ENCODE measurements at regions not wholly inside any gene's neighbourhood (a gene's known extent, or its start where the extent isn't known, plus 50 kb on each side); places are given as distances from the start of the nearest gene placed in this dataset.
"Not testable (repeated sequence)": the region's sequence is repeated elsewhere in the genome, so short reads cannot be mapped to it uniquely, and the experiment has no call there.

DNA sequence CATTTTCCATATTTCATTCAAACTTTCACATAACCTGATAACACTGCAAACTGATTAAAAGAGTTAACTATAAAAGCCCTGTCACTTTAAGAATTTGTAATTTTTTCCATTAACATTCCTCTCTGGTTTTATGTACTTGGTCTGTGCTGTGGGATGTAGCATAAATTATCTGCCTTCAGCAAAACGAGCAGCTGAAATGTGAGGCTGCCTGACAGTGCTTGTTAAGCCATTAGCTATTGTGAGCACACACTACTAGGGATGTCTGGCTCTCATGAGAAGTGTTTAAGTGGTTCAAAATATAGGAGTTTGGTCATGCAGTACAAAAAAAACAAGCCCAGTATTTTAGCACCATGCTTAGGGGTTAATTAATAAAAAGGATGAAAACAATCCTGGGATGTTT lies 63.0 kb downstream of the HOXA1 start:
- DNase-seq (no peak), ATAC-seq (no peak)
- Mint-ChIP-seq H3K4me3 (no peak overlapping the region), H3K27ac (no peak overlapping the region), H3K27me3 (ENCODE audit: low read depth) (no peaks in the 10 kb centered on the region), H3K9me3 (ENCODE audit: insufficient read depth) (no peaks in the 10 kb centered on the region), H3K36me3 (ENCODE audit: low read depth) (peaks cover 9% of the 10 kb centered on the region), H3K4me1 (ENCODE audit: low read depth) (peaks cover 16% of the 10 kb centered on the region)
- CTCF ChIA-PET = no interaction called here
- POLR2A ChIA-PET = no interaction called here

DNA sequence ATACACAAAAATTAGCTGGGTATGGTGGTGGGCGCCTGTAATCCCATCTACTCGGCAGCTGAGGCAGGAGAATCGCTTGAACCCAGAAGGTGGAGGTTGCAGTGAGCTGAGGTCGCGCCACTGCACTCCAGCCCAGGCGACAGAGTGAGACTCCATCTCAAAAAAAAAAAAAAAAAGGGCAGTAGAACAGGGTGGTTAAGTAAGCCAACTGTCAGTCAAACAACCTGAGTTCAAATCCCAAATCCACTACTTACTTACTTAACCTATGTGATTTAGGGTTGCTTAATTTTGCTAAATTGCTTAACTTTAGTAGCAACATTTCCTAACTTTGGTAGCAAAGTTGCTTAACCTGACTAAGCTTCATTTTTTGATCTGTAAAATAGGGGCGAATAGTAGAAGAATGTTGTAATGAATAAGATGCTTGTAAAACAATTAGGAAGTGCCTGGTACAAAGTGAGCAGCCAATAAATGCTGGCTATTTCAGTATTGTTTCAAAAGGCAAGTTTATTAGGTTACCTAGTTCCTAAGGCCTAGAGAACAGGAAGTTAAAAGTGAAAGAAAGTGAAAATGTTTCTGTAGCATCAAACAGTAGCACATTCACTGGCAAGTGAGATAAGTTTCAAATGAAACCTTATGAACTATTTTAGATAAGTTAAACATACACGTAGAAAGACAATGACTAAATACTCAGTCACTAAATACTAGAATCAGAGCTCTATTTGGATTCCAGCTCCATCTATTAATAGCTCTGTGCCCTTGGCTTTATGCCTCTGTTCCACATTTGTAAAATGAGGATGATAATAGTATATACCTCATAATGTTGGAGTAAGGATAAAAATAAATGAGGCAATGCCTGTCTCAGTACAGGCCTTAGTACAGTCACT lies 64.3 kb downstream of the HOXA1 start:
- ATAC-seq (peak; percentile 82), DNase-seq (no peak)
- no peaks in the 10 kb centered on the region for H3K9me3 Mint-ChIP-seq (ENCODE audit: insufficient read depth)
- H3K36me3 Mint-ChIP-seq (ENCODE audit: low read depth) = peaks cover 9% of the 10 kb centered on the region
- POLR2A ChIA-PET = no interaction called here
- CTCF ChIA-PET = interaction anchor here (0.7 kb wide), 1 partner anchor 42 kb away, joined by 3 read pairs; no protein-coding TSS in a partner anchor
- peak overlapping the region; percentile 2 for H3K4me3 Mint-ChIP-seq
- peaks cover 16% of the 10 kb centered on the region for H3K4me1 Mint-ChIP-seq (ENCODE audit: low read depth)
- peak overlapping the region; percentile 76 for H3K27ac Mint-ChIP-seq
- no peaks in the 10 kb centered on the region for H3K27me3 Mint-ChIP-seq (ENCODE audit: low read depth)

DNA sequence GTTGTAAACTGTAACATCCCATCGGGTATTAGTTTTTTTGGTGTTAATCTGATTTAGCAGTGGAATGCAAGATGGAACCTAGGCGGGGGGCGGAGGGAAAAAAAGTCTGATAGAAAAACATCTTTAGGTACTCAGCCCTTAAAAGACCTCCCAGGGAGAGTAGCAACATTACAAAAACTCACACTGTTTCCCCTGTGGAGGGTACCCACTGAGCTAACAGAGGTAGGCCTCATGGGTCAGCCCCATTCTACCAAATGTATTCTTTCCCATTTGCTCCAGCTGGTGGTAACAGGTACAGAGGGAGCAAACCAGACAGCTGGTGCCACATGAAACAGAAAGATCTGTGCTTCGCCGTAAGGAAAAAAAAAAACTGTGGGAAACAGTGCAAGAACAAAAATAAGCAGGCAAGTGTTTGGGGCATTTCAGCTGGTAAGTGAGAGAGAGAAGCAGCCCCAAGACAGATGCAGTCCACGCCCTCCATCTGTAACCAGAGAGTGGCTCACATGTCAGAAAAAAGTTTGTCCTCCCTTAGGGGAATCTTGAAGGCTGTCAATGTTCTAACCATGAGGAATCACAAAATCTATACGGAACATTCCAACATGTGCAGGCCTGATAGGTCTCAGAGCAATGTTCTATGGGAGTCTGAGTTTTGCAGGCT lies 65.3 kb downstream of the HOXA1 start:
- ATAC-seq = no peak
- Mint-ChIP-seq H3K4me3 (no peak overlapping the region), H3K4me1 (ENCODE audit: low read depth) (peaks cover 16% of the 10 kb centered on the region), H3K27me3 (ENCODE audit: low read depth) (no peaks in the 10 kb centered on the region), H3K27ac (no peak overlapping the region), H3K9me3 (ENCODE audit: insufficient read depth) (no peaks in the 10 kb centered on the region), H3K36me3 (ENCODE audit: low read depth) (peaks cover 9% of the 10 kb centered on the region)
- no peak for DNase-seq
- CTCF ChIA-PET = interaction anchor here (0.9 kb wide), 1 partner anchor 34 kb away, joined by 3 read pairs; no protein-coding TSS in a partner anchor
- POLR2A ChIA-PET = no interaction called here

DNA sequence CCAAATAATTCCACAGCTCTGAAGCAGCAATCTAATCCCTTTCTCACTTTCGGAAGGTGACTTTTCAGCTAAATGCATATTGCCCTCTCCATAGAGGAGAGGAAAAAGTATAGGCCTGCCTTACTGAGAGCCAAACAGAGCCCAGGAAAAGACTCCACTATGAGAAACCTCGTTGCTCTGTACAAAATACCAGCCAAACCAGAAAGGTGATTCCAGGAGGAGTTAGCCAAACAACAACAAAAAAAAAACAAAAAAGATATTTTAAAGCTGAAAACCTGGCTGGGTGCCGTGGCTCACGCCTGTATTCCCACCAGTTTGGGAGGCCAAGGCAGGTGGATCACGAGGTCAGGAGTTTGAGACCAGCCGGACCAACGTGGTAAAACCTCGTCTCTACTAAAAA lies 70.5 kb downstream of the HOXA1 start:
- CTCF ChIA-PET = no interaction called here
- no peaks in the 10 kb centered on the region for H3K9me3 Mint-ChIP-seq (ENCODE audit: insufficient read depth)
- POLR2A ChIA-PET = no interaction called here
- H3K27me3 Mint-ChIP-seq (ENCODE audit: low read depth) = peaks cover 5% of the 10 kb centered on the region
- ATAC-seq = no peak
- H3K4me1 Mint-ChIP-seq (ENCODE audit: low read depth) = no peaks in the 10 kb centered on the region
- no peak overlapping the region for H3K4me3 Mint-ChIP-seq
- DNase-seq = no peak
- no peaks in the 10 kb centered on the region for H3K36me3 Mint-ChIP-seq (ENCODE audit: low read depth)
- H3K27ac Mint-ChIP-seq = no peak overlapping the region

DNA sequence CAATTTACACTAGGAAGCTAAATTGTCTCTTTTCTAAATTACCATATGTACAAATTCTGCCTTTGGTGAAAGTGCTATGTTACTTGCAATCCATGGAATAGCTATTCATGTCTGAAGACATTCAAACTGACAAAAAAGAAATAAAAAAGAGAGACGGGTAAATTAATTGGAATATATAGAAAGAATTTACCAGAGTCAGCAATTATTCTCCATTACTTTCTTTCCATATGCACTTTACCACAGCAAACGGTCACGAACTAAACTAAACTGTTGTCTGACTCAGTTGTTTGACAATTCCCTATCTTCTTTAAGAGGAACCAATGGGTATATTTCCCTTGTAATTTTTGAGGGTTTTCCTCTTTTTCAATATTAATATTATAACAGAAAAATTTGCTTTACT lies 85.7 kb downstream of the HOXA1 start:
- H3K36me3 Mint-ChIP-seq (ENCODE audit: low read depth) = no peaks in the 10 kb centered on the region
- DNase-seq (no peak), ATAC-seq (no peak)
- H3K4me1 Mint-ChIP-seq (ENCODE audit: low read depth) = no peaks in the 10 kb centered on the region
- H3K9me3 Mint-ChIP-seq (ENCODE audit: insufficient read depth) = peaks cover 15% of the 10 kb centered on the region
- no peak overlapping the region for H3K27ac Mint-ChIP-seq
- ChIA-PET CTCF (interaction anchor here (0.7 kb wide), 1 partner anchor 141 kb away, joined by 3 read pairs; no protein-coding TSS in a partner anchor), POLR2A (interaction anchor here (0.6 kb wide), 1 partner anchor 27 kb away, joined by 3 read pairs; no protein-coding TSS in a partner anchor)
- H3K4me3 Mint-ChIP-seq = no peak overlapping the region
- H3K27me3 Mint-ChIP-seq (ENCODE audit: low read depth) = peaks cover 5% of the 10 kb centered on the region

DNA sequence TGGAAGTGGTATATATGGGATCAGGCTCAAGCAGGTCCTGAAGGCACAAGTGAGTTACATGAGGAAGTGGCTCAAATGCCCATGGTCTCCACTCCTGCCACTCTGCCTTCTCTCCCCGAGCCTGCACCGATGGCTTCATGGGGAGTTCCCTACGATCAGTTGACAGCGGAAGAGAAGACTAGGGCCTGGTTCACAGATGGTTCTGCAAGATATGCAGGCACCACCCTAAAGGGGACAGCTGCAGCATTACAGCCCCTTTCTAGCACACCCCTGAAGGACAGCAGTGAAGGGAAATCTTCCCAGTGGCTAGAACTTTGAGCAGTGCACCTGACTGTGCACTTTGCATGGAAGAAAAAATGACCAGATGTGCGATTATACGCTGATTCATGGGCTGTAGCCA lies 95.3 kb downstream of the HOXA1 start:
- H3K9me3 Mint-ChIP-seq (ENCODE audit: insufficient read depth) = no peaks in the 10 kb centered on the region
- no peaks in the 10 kb centered on the region for H3K36me3 Mint-ChIP-seq (ENCODE audit: low read depth)
- peaks cover 5% of the 10 kb centered on the region for H3K27me3 Mint-ChIP-seq (ENCODE audit: low read depth)
- POLR2A ChIA-PET = no interaction called here
- no peak for ATAC-seq
- CTCF ChIA-PET = no interaction called here
- no peaks in the 10 kb centered on the region for H3K4me1 Mint-ChIP-seq (ENCODE audit: low read depth)
- no peak overlapping the region for H3K4me3 Mint-ChIP-seq
- no peak for DNase-seq
- H3K27ac Mint-ChIP-seq = no peak overlapping the region

DNA sequence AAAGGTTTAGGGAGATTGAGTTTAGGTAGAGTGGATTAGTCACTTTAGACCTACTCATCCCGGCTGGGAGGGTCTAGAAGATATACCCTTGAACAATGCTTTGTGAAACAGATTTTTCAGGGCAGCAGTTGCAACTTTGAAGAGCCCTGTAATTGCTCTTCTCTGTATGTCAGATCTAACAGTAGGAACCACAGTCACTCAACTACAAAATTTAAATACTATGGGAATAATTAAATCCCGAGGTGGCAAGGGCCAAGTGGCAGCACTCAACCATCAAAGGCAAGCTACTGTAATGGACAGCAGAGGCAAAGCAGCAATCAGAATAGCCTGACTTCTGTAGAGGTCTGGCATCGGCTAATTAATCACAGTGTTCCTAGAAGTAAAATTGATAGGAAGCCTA lies 97.5 kb downstream of the HOXA1 start:
- H3K4me1 Mint-ChIP-seq (ENCODE audit: low read depth); POLR2A ChIA-PET; H3K27ac Mint-ChIP-seq; H3K9me3 Mint-ChIP-seq (ENCODE audit: insufficient read depth); ATAC-seq; CTCF ChIA-PET; DNase-seq; H3K27me3 Mint-ChIP-seq (ENCODE audit: low read depth); H3K4me3 Mint-ChIP-seq; H3K36me3 Mint-ChIP-seq (ENCODE audit: low read depth): not testable (repeated sequence)

DNA sequence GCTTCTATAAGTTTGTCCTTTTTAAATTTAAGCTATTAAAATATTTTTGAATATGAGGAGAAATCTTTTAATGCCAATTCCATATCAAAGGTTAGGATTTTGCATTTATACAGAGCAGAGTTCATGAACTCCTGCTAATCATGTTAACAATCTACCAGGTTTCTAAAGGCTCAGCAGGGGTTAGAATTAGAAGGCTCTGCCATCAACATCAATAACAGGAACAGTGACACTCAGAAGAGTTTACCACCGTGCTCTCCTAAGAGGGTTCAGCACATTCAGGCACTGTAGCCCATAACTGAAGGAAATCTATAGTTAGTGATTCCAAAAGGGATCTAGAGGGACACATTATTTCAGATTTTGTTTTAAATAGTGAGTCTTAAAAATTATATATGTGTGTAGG lies 100.1 kb downstream of the HOXA1 start:
- no peaks in the 10 kb centered on the region for H3K36me3 Mint-ChIP-seq (ENCODE audit: low read depth)
- ChIA-PET POLR2A (no interaction called here), CTCF (no interaction called here)
- H3K27me3 Mint-ChIP-seq (ENCODE audit: low read depth) = peaks cover 7% of the 10 kb centered on the region
- no peak overlapping the region for H3K27ac Mint-ChIP-seq
- no peaks in the 10 kb centered on the region for H3K9me3 Mint-ChIP-seq (ENCODE audit: insufficient read depth)
- ATAC-seq (no peak), DNase-seq (no peak)
- no peak overlapping the region for H3K4me3 Mint-ChIP-seq
- H3K4me1 Mint-ChIP-seq (ENCODE audit: low read depth) = no peaks in the 10 kb centered on the region

DNA sequence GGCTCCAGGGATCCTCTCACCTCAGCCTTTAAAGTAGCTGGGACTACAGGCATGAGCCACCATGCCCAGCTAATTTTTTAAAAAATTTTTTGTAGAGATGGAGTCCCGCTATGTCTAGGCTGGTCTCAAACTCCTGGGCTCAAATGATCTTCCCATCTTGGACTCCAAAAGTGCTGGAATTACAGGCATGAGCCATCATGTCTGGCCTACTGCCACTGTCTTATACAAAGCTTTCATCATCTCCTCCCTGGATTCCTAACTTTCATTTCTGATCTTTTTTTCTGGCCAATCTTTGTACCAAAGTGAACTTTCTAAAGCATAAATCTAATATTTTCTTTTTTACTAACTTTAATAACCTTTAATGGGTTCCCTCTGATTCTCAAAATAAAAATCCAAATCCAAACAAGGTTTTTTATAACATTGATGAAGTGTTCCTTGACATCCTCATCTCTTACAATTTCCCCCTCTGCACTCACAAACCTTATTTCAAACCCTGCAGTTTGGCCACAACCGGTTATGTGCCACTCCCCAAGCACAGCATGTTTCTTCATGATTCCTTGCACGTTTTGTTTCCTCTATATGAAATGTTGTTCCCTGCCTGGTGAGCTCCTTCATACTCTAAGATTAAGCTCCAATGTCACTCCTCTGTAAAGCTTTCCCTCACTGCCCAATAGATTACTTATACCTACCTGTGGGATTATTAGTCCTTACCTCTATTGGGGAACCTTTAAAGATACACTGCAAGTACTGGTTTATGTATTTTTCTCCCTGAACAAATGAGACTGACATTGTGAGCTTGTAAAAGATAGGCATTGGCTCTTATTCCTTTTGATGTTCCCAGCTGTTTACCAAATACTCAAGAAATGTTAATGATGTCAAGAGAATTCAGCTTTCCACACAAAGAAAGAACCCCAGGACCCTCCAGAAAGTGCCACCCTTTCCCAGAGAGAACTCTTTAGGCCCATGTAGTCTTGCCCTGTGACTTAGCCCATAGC lies 101.7 kb downstream of the HOXA1 start:
- Mint-ChIP-seq H3K36me3 (ENCODE audit: low read depth) (no peaks in the 10 kb centered on the region), H3K9me3 (ENCODE audit: insufficient read depth) (no peaks in the 10 kb centered on the region)
- POLR2A ChIA-PET = no interaction called here

DNA sequence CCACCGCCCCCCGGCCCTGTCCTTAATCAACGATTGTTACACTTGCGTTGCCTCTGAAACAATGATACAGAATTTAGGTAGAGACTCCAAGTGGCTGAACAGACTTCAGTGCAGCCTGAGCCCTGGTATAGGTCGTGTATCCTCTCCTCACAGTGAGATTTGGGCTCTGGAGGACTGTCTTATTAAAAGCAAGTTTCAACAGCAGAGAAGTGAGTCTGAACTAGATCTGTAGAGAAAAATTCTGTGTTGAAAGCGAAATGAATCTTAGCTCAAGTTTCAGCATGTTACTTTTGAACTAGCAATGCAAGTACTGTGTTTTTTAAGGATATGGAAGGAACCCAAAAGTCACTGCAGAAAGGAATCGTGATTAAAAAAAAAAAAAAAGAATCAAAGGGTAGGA lies 103.1 kb downstream of the HOXA1 start:
- no peaks in the 10 kb centered on the region for H3K36me3 Mint-ChIP-seq (ENCODE audit: low read depth)
- DNase-seq (no peak), ATAC-seq (no peak)
- H3K4me3 Mint-ChIP-seq = no peak overlapping the region
- H3K9me3 Mint-ChIP-seq (ENCODE audit: insufficient read depth) = no peaks in the 10 kb centered on the region
- H3K27me3 Mint-ChIP-seq (ENCODE audit: low read depth) = peaks cover 7% of the 10 kb centered on the region
- CTCF ChIA-PET = no interaction called here
- H3K27ac Mint-ChIP-seq = no peak overlapping the region
- POLR2A ChIA-PET = no interaction called here
- H3K4me1 Mint-ChIP-seq (ENCODE audit: low read depth) = no peaks in the 10 kb centered on the region

More for the DNA sequence above, 101.7 kb downstream of the HOXA1 start:
- Mint-ChIP-seq H3K4me3 (no peak overlapping the region), H3K27me3 (ENCODE audit: low read depth) (peaks cover 7% of the 10 kb centered on the region), H3K4me1 (ENCODE audit: low read depth) (no peaks in the 10 kb centered on the region), H3K27ac (no peak overlapping the region)
- CTCF ChIA-PET = no interaction called here
- DNase-seq (no peak), ATAC-seq (no peak)

DNA sequence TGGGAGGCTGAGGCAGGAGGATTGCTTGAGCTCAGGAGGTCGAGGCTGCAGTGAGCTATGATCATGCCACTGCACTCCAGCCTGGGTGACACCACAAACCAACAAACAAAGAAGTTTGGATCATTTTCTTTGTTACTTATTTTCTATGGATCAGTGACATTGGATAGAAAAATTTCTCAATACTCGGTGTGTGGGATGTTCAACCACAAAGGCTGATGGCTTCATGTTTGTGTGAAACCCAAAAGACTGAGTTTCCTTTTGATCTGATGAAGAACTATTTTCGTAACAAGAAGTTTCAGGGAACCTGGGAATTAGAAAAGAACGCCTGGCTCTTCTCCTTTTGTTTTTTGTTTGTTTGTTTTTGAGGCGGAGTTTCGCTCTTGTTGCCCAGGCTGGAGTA lies 104.0 kb downstream of the HOXA1 start:
- H3K27ac Mint-ChIP-seq = no peak overlapping the region
- peaks cover 7% of the 10 kb centered on the region for H3K27me3 Mint-ChIP-seq (ENCODE audit: low read depth)
- no peaks in the 10 kb centered on the region for H3K36me3 Mint-ChIP-seq (ENCODE audit: low read depth)
- no peak overlapping the region for H3K4me3 Mint-ChIP-seq
- ChIA-PET POLR2A (no interaction called here), CTCF (no interaction called here)
- ATAC-seq (no peak), DNase-seq (no peak)
- no peaks in the 10 kb centered on the region for H3K4me1 Mint-ChIP-seq (ENCODE audit: low read depth)
- H3K9me3 Mint-ChIP-seq (ENCODE audit: insufficient read depth) = no peaks in the 10 kb centered on the region

All from activated CD8-positive, alpha-beta T cell treated with anti-CD3 and anti-CD28 coated beads, Interleukin-2, amount 10 ng/mL, durations not matched to agents 7 days and 5 days (primary cell).